Colonic mucosa (tissue), 4 donors: ENCODE measurements at regions not wholly inside any gene's neighbourhood (a gene's known extent, or its start where the extent isn't known, plus 50 kb on each side); places are given as distances from the start of the nearest gene placed in this dataset.
"Not testable (repeated sequence)": the region's sequence is repeated elsewhere in the genome, so short reads cannot be mapped to it uniquely, and the experiment has no call there.

Source experiments
- DNase-seq: peaks from one replicate; pipeline ENCODE4 v3.0.0-alpha.2; 2020
- H3K27ac ChIP-seq: fragments of 200-600 bp; one replicate; pipeline ENCODE4 v1.8.0; 2021
- H3K27me3 ChIP-seq: fragments of 200-600 bp; one replicate; pipeline ENCODE4 v1.8.0; 2021
- H3K36me3 ChIP-seq: fragments of 200-600 bp; one replicate; pipeline ENCODE4 v1.8.0; 2021
- H3K4me1 ChIP-seq: fragments of 200-600 bp; one replicate; pipeline ENCODE4 v1.8.0; 2021; ENCODE audit warnings: mild to moderate bottlenecking
- H3K4me3 ChIP-seq: fragments of 200-600 bp; one replicate; pipeline ENCODE4 v1.8.0; 2021
- H3K9ac ChIP-seq, 2 donors: one replicate each; pipeline ENCODE4 v1.7.0; 2013; ENCODE audit warnings: control low read depth in 2 of 2, low read depth in 2 of 2, low read length in 2 of 2
- H3K9me3 ChIP-seq: fragments of 200-600 bp; one replicate; pipeline ENCODE4 v1.8.0; 2021
- intact Hi-C: fragments of 100-400 bp; cut with DNase I; formaldehyde crosslinking; loops from one replicate; pipeline ENCODE4 v1.14.1; 2022
- TF ChIP-seq, protein P1 (sequence below): fragments of 200-600 bp; IDR thresholded peaks from one replicate; pipeline ENCODE4 v1.8.0; 2022; ENCODE audit warnings: antibody characterized with exemption, mild to moderate bottlenecking
- donor health status: healthy.
- donor health status: DM: no; HTN: no; CAD: no.
- donor health status: DM: no; HTN: no; CAD: no.

DNA sequence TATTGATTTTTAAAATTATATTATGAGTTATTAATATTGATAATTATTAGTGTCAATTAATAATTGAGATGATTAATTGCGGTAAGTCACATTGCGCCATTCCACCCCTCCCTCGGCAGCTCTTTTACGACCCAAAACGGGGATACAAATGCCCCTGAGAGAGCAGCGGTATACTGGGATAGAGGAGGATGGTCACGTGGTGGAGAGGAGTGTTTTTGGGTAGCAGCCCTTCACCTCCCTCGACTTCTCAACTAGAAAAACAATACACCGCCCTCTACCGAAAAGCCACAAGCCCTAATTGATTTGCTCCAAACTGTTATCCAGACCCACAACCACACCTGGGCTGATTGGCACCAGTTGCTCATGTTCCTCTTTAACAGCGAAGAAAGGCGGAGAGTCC lies 71.0 kb downstream of the DAPL1 start:
- DNase-seq, H3K36me3 ChIP-seq, H3K4me3 ChIP-seq, H3K27me3 ChIP-seq, H3K9me3 ChIP-seq, H3K27ac ChIP-seq, H3K9ac ChIP-seq, H3K4me1 ChIP-seq, intact Hi-C loops: not testable (repeated sequence)

DNA sequence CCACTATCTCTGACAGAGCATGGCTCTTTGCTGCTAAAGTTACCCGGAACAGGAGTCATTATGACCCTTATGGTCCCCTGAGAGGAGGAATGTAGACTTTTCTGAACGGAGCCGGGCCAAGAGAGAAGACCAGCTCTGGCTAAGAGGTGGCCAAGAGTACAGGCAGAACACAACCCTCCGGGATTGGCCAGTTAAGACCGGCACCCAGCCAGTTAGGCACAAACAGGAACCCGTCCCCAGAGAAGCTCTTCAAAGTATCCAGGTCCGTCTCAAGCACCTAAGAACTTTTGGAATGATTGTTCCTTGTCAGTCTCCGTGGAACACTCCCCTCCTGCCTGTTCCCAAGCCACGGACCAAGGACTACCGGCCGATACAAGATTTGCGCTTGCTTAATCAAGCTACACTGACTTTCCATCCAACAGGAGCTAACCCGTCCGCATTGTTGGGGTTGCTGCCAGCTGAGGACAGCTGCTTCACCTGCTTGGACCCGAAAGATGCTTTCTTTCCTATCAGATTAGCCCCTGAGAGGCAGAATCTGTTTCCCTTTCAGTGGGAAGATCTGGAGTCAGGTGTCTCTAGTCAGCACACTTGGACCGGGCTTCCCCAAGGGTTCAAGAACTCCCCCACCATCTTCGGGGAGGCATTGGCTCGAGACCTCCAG lies 72.5 kb downstream of the DAPL1 start:
- intact Hi-C loops, H3K9ac ChIP-seq: not testable (repeated sequence)

DNA sequence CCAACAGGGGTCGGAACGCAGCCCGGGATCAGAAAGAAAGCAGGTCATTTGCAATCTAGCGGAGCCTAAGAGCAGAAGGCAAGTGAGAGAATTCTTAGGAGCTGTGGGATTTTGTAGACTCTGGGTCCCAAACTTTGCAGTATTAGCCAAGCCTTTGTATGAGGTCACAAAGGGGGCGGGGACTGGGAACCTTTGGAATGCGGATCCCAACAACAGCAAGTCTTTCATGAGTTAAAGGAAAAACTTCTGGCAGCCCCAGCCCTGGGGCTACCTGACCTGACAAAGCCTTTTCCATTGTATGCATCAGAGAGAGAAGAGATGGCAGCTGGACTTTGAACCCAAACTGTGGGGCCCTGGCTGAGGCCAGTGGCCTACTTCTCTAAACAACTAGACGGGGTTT lies 73.3 kb downstream of the DAPL1 start:
- H3K27ac ChIP-seq, DNase-seq, H3K4me3 ChIP-seq, H3K9me3 ChIP-seq, H3K36me3 ChIP-seq, H3K9ac ChIP-seq, intact Hi-C loops, H3K4me1 ChIP-seq, H3K27me3 ChIP-seq: not testable (repeated sequence)

More for the DNA sequence above, 72.5 kb downstream of the DAPL1 start:
- not testable (repeated sequence) for DNase-seq, H3K4me1 ChIP-seq, H3K27ac ChIP-seq, H3K9me3 ChIP-seq, H3K4me3 ChIP-seq, H3K27me3 ChIP-seq, H3K36me3 ChIP-seq

DNA sequence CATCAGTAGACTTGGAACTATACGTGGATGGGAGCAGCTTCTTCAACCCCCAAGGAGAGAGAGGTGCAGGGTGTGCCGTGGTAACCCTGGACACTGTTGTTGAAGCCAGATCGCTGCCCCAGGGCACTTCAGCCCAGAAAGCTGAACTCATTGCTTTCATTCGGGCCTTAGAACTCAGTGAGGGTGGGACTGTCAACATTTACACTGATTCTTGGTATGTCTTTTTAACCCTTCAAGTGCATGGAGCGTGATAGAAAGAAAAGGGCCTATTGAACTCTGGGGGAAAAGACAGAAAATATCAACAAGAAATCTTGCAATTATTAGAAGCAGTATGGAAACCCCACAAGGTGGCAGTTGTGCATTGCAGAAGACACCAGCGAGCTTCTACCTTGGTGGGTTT lies 74.0 kb downstream of the DAPL1 start:
- H3K9ac ChIP-seq, H3K4me1 ChIP-seq, H3K36me3 ChIP-seq, H3K9me3 ChIP-seq, H3K27me3 ChIP-seq, intact Hi-C loops, H3K27ac ChIP-seq, H3K4me3 ChIP-seq, DNase-seq: not testable (repeated sequence)

DNA sequence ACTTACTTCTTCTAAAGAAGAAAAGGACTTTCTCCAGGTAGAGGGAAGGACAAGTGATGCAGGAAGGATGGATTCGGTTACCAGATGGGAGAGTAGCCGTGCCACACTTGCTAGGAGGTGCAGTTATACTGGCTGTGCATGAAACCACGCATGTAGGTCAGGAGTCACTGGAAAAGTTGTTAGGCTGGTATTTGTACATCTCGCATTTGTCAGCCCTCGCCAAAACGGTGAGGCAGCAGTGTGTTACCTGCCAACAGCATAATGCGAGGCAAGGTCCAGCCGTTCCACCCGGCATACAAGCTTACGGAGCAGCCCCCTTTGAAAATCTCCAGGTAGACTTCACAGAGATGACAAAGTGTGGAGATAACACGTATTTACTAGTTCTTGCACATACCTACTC lies 74.5 kb downstream of the DAPL1 start:
- H3K4me3 ChIP-seq, intact Hi-C loops: not testable (repeated sequence)

DNA sequence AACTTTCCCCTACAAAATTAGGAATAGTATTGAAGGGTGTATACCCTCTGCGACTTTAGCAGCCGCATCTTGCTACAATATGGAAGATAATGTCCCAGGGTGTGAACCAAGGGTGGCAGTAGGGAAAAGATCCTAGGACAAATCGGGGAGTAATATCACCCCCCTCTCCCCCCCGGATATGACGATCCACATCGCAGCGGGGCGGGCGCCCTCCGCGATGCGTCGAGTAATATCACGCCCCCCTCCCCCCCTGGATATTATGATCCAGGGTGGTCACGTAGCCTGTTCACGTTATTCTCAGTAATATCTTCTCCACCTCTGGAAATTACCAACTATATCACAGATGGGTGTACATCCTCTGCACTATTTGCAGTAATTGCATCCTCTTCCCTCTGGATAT lies 82.9 kb downstream of the DAPL1 start:
- no peak overlapping the region for H3K9ac ChIP-seq
- no peak for DNase-seq
- H3K27ac ChIP-seq, result no peak overlapping the region
- intact Hi-C loops, result no loop called here
- H3K27me3 ChIP-seq, result no peaks in the 10 kb centered on the region
- H3K4me3 ChIP-seq, result no peak overlapping the region
- H3K4me1 ChIP-seq, result no peaks in the 10 kb centered on the region
- H3K9me3 ChIP-seq, result no peaks in the 10 kb centered on the region
- no peaks in the 10 kb centered on the region for H3K36me3 ChIP-seq
- TF ChIP-seq, protein P1, sequence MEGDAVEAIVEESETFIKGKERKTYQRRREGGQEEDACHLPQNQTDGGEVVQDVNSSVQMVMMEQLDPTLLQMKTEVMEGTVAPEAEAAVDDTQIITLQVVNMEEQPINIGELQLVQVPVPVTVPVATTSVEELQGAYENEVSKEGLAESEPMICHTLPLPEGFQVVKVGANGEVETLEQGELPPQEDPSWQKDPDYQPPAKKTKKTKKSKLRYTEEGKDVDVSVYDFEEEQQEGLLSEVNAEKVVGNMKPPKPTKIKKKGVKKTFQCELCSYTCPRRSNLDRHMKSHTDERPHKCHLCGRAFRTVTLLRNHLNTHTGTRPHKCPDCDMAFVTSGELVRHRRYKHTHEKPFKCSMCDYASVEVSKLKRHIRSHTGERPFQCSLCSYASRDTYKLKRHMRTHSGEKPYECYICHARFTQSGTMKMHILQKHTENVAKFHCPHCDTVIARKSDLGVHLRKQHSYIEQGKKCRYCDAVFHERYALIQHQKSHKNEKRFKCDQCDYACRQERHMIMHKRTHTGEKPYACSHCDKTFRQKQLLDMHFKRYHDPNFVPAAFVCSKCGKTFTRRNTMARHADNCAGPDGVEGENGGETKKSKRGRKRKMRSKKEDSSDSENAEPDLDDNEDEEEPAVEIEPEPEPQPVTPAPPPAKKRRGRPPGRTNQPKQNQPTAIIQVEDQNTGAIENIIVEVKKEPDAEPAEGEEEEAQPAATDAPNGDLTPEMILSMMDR, result no peak

More for the DNA sequence above, 74.5 kb downstream of the DAPL1 start:
- DNase-seq, H3K9me3 ChIP-seq, H3K9ac ChIP-seq, H3K27ac ChIP-seq, H3K4me1 ChIP-seq, H3K36me3 ChIP-seq, H3K27me3 ChIP-seq: not testable (repeated sequence)

DNA sequence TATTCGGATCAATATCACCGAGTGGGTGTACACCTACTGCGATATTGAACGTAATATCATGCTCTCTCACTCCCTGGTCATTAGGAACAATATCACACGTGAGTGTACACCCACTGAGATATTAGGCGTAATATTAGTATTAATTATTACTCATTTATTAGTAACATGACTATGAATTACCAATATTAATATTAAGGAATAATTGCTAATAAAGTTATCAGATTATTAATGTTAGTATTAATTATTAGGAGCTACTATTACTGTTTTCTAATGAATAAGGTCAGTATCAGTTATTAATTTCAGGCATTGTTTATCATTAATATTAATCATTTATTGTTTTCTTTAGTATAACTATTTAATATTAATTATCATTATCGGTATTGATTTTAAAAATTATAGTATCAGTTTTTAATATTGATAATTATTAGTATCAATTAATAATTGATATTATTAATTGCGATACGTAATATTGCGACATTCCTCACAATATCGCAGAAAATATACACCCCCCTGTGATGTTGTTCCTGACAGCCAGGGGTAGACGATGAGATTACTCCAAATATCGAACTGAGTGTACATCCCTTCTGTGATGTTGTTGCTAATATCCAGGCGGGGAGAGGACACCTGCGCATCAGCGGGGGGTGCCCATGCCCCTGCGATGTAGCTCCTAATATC lies 84.2 kb downstream of the DAPL1 start:
- Histone ChIP-seq H3K4me1 (no peaks in the 10 kb centered on the region), H3K9ac (no peak overlapping the region), H3K4me3 (no peak overlapping the region), H3K9me3 (no peaks in the 10 kb centered on the region), H3K27me3 (no peaks in the 10 kb centered on the region), H3K36me3 (no peaks in the 10 kb centered on the region), H3K27ac (no peak overlapping the region)
- intact Hi-C loops, result no loop called here
- TF ChIP-seq, protein P1, result no peak
- DNase-seq, result no peak

DNA sequence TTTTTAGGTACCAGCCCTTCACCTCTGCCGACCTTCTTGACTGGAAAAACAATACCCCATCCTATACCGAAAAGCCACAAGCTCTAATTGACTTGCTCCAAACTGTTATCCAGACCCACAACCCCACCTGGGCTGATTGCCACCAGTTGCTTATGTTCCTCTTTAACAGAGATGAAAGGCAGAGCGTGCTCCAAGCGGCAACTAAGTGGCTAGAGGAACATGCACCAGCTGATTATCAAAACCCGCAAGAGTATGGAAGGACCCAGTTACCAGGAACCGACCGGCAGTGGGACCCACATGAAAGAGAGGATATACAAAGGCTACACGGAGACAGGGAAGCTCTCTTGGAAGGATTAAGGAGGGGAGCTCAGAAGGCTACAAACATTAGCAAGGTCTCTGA lies 86.1 kb upstream of the TANC1 start:
- Histone ChIP-seq H3K36me3 (no peaks in the 10 kb centered on the region), H3K4me1 (no peaks in the 10 kb centered on the region), H3K9ac (no peak overlapping the region), H3K9me3 (no peaks in the 10 kb centered on the region), H3K27me3 (no peaks in the 10 kb centered on the region), H3K4me3 (no peak overlapping the region), H3K27ac (no peak overlapping the region)
- DNase-seq, result no peak
- intact Hi-C loops, result no loop called here
- TF ChIP-seq, protein P1, result no peak

DNA sequence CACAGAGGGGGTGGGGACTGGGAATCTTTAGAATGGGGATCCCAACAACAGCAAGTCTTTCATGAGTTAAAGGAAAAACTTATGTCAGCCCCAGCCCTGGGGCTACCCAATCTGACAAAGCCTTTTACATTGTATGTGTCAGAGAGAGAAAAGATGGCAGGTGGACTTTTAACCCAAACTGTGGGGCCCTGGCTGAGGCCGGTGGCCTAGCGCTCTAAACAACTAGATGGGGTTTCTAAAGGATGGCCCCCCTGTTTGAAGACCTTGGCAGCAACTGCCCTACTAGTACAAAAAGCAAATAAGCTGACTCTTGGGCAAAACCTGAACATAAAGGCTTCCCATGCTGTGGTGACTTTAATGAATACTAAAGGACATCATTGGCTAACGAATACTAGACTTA lies 83.9 kb upstream of the TANC1 start:
- H3K4me1 ChIP-seq, H3K27me3 ChIP-seq, H3K9ac ChIP-seq, H3K4me3 ChIP-seq, H3K36me3 ChIP-seq, H3K27ac ChIP-seq, H3K9me3 ChIP-seq, intact Hi-C loops, DNase-seq: not testable (repeated sequence)

DNA sequence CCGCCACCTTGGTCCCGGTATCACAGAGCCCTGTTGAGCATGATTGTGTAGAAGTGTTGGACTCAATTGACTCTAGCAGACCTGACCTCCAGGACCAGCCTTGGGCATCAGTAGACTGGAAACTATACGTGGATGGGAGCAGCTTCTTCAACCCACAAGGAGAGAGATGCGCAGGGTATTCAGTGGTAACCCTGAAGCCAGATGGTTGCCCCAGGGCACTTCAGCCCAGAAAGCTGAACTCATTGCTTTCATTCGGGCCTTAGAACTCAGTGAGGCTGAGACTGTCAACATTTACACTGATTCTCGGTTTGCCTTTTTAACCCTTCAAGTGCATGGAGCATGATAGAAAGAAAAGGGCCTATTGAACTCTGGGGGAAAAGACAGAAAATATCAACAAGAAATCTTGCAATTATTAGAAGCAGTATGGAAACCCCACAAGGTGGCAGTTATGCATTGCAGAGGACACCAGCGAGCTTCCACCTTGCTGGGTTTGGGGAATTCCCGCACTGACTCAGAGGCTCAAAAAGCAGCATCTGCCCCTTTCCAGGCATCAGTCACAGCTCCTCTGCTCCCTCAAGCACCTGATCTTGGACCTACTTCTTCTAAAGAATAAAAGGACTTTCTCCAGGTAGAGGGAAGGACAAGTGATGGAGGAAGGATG lies 83.3 kb upstream of the TANC1 start:
- H3K4me3 ChIP-seq, H3K36me3 ChIP-seq, intact Hi-C loops, H3K4me1 ChIP-seq, H3K9me3 ChIP-seq, H3K9ac ChIP-seq, H3K27ac ChIP-seq, H3K27me3 ChIP-seq, DNase-seq: not testable (repeated sequence)
